ENCODE measurements at regions not wholly inside any gene's neighbourhood (a gene's known extent, or its start where the extent isn't known, plus 50 kb on each side); places are given as distances from the start of the nearest gene placed in this dataset.

- peaks cover 16% of the 10 kb centered on the region for H3K4me1 Mint-ChIP-seq
- H3K9me3 Mint-ChIP-seq: no peaks in the 10 kb centered on the region
- Histone ChIP-seq H3K36me3 (ENCODE audit: insufficient read depth) (no peaks in the 10 kb centered on the region), H3K4me3 (no peak overlapping the region), H3K9me2 (ENCODE audit: insufficient read depth) (no peaks in the 10 kb centered on the region), H3K27ac (ENCODE audit: low read depth) (no peak overlapping the region), H3K4me2 (no peak overlapping the region), H4K20me1 (replicated peaks; ENCODE audit: insufficient read depth) (no peaks in the 10 kb centered on the region), H2AFZ (no peak overlapping the region), H3K4me1 (ENCODE audit: insufficient read depth) (peaks cover 13% of the 10 kb centered on the region), H3K79me2 (replicated peaks; ENCODE audit: insufficient read depth) (no peaks in the 10 kb centered on the region), H3F3A (replicated peaks; ENCODE audit: low read depth) (no peaks in the 10 kb centered on the region), H3K27me3 (ENCODE audit: insufficient read depth) (peaks cover 4% of the 10 kb centered on the region; the same call in 1 of the 2 replicates)
- no peak overlapping the region for H3K27ac Mint-ChIP-seq
- no peaks in the 10 kb centered on the region for H3K36me3 Mint-ChIP-seq (ENCODE audit: low read depth)
- H3K4me3 Mint-ChIP-seq: no peak overlapping the region
- no peak for ATAC-seq
- no peak for TF ChIP-seq CREB1 (CRISPR knock-in tag; IDR thresholded peaks at IDR 0.05; ENCODE audit: low read depth)
- TF ChIP-seq ETS1 (IDR thresholded peaks at IDR 0.05): no peak
- TF ChIP-seq CTCF (conservative IDR thresholded peaks at IDR 0.05; ENCODE audit: low read depth in 2 of 2): no peak
- TF ChIP-seq ZNF331 (CRISPR knock-in tag; IDR thresholded peaks at IDR 0.05; ENCODE audit: low read depth): no peak
- no peak for TF ChIP-seq ZNF114 (CRISPR knock-in tag; IDR thresholded peaks at IDR 0.05)
- TF ChIP-seq NANOG (IDR thresholded peaks at IDR 0.05; ENCODE audit: borderline replicate concordance): no peak
- TF ChIP-seq POLR2AphosphoS5 (IDR thresholded peaks at IDR 0.05; ENCODE audit: low read depth): no peak
- TF ChIP-seq EZH2phosphoT487 (IDR thresholded peaks at IDR 0.05; ENCODE audit: unreplicated experiment): no peak
- no peak for TF ChIP-seq STAT1 (IDR thresholded peaks at IDR 0.05; ENCODE audit: unreplicated experiment)
- TF ChIP-seq REST (IDR thresholded peaks at IDR 0.05; ENCODE audit: unreplicated experiment): no peak
- no peak for TF ChIP-seq EZH2 (IDR thresholded peaks at IDR 0.05; ENCODE audit: low read depth, unreplicated experiment)
- no peak for TF ChIP-seq ZNF462 (CRISPR knock-in tag; IDR thresholded peaks at IDR 0.05)
- TF ChIP-seq JUNB (IDR thresholded peaks at IDR 0.05; ENCODE audit: unreplicated experiment): no peak
- peaks cover 6% of the 10 kb centered on the region for H3K27me3 Mint-ChIP-seq (ENCODE audit: insufficient read depth, low read depth, poor library complexity)
- no peak for DNase-seq (ENCODE audit: low spot score)
Measured at GRCh38 chr10:116796469-116796868, 52.8 kb upstream of the ENO4 start.

Measured in GM23338 (cell line).